ENCODE measurements at regions not wholly inside any gene's neighbourhood (a gene's known extent, or its start where the extent isn't known, plus 50 kb on each side); places are given as distances from the start of the nearest gene placed in this dataset.

GRCh38 chr2:234712421-234712935 lies 215.6 kb upstream of the ARL4C start:
- Histone ChIP-seq H3K4me3 (no peak overlapping the region), H3K4me1 (no peaks in the 10 kb centered on the region), H3K9me3 (no peaks in the 10 kb centered on the region), H3K27me3 (no peaks in the 10 kb centered on the region), H3K27ac (no peak overlapping the region), H3K36me3 (no peaks in the 10 kb centered on the region)
- DNase-seq = no peak
- ATAC-seq (ENCODE audit: low FRiP score in 2 of 2) = no peak
- TF ChIP-seq CTCF (IDR thresholded peaks at IDR 0.05) = no peak
- whole genome bisulfite sequencing, 2 donors = 81 to 84% methylated on average over 4 of the region's 4 CpGs

GRCh38 chr2:234711308-234711707 lies 214.4 kb upstream of the ARL4C start:
- ATAC-seq (ENCODE audit: low FRiP score in 2 of 2) = no peak
- DNase-seq = no peak
- H3K4me3 ChIP-seq = no peak overlapping the region
- WGBS, 2 donors = 96 to 98% methylated on average over 2 of the region's 2 CpGs
- no peak for TF ChIP-seq POLR2A (IDR thresholded peaks at IDR 0.05)
- TF ChIP-seq POLR2AphosphoS5 (IDR thresholded peaks at IDR 0.05) = no peak
- no peak for TF ChIP-seq CTCF (IDR thresholded peaks at IDR 0.05)
- TF ChIP-seq EP300 (IDR thresholded peaks at IDR 0.05) = no peak
- no peaks in the 10 kb centered on the region for H3K9me3 ChIP-seq
- H3K27ac ChIP-seq = no peak overlapping the region
- H3K36me3 ChIP-seq = no peaks in the 10 kb centered on the region
- H3K27me3 ChIP-seq = no peaks in the 10 kb centered on the region
- no peaks in the 10 kb centered on the region for H3K4me1 ChIP-seq

- WGBS, 2 donors = 68 to 70% methylated on average over 5 of the region's 5 CpGs
- H3K4me1 ChIP-seq = no peaks in the 10 kb centered on the region
- no peak overlapping the region for H3K4me3 ChIP-seq
- DNase-seq (no peak), ATAC-seq (ENCODE audit: low FRiP score in 2 of 2) (no peak)
- no peaks in the 10 kb centered on the region for H3K27me3 ChIP-seq
- H3K27ac ChIP-seq = no peak overlapping the region
- H3K36me3 ChIP-seq = no peaks in the 10 kb centered on the region
- TF ChIP-seq POLR2AphosphoS5 (IDR thresholded peaks at IDR 0.05) = no peak
- no peak for TF ChIP-seq EP300 (IDR thresholded peaks at IDR 0.05)
- TF ChIP-seq POLR2A (IDR thresholded peaks at IDR 0.05) = no peak
- no peak for TF ChIP-seq CTCF (IDR thresholded peaks at IDR 0.05)
- H3K9me3 ChIP-seq = no peaks in the 10 kb centered on the region
Observed at GRCh38 chr2:234710587-234710986, 213.7 kb upstream of the ARL4C start.

GRCh38 chr2:234710066-234710465 lies 213.2 kb upstream of the ARL4C start:
- 58 to 61% methylated on average over 4 of the region's 4 CpGs for WGBS, 2 donors

More at GRCh38 chr2:234710066-234710465, 213.2 kb upstream of the ARL4C start:
- no peak overlapping the region for H3K4me3 ChIP-seq
- ATAC-seq (ENCODE audit: low FRiP score in 2 of 2) = no peak
- H3K36me3 ChIP-seq = no peaks in the 10 kb centered on the region
- no peak for DNase-seq
- H3K27ac ChIP-seq = no peak overlapping the region
- TF ChIP-seq EP300 (IDR thresholded peaks at IDR 0.05) (no peak), POLR2AphosphoS5 (IDR thresholded peaks at IDR 0.05) (no peak), CTCF (IDR thresholded peaks at IDR 0.05) (no peak), POLR2A (IDR thresholded peaks at IDR 0.05) (no peak)
- H3K9me3 ChIP-seq = no peaks in the 10 kb centered on the region
- no peaks in the 10 kb centered on the region for H3K4me1 ChIP-seq
- no peaks in the 10 kb centered on the region for H3K27me3 ChIP-seq
